HCT116 (cell line): ENCODE measurements at regions not wholly inside any gene's neighbourhood (a gene's known extent, or its start where the extent isn't known, plus 50 kb on each side); places are given as distances from the start of the nearest gene placed in this dataset.

Source experiments
- CBX3 ChIP-seq: IDR thresholded peaks from 2 replicates; pipeline ENCODE4 v1.6.1; 2012; ENCODE audit warnings: low read depth
- POLR2AphosphoS5 ChIP-seq: IDR thresholded peaks from 2 replicates; pipeline ENCODE4 v1.6.1; 2011; ENCODE audit warnings: mild to moderate bottlenecking, low read depth, low read length, moderate library complexity
- RAD21 ChIP-seq: IDR thresholded peaks from 2 replicates; pipeline ENCODE4 v1.6.1; 2012; ENCODE audit warnings: low read depth, mild to moderate bottlenecking
- SIN3A ChIP-seq: IDR thresholded peaks from 2 replicates; pipeline ENCODE4 v1.6.1; 2012; ENCODE audit warnings: low read depth
- YY1 ChIP-seq: IDR thresholded peaks from 2 replicates; pipeline ENCODE4 v1.6.1; 2011; ENCODE audit warnings: low read length, low read depth, moderate library complexity, mild to moderate bottlenecking; ENCODE audit not compliant: insufficient replicate concordance; ENCODE audit errors: extremely low read depth
- TF ChIP-seq, protein P1 (sequence below), 3 experiments: fragments of 200-600 bp in 1 of 3; sonication (generic) in 1 of 3; IDR thresholded peaks in 2 of 3; conservative IDR thresholded peaks in 1 of 3; 2 replicates each; pipeline ENCODE4 v1.5.1; 2012 to 2017; ENCODE audit warnings: low read depth in 2 of 3, low read length in 2 of 3, antibody characterized with exemption in 1 of 3, borderline replicate concordance in 1 of 3, control low read depth in 1 of 3, mild to moderate bottlenecking in 1 of 3, mixed read lengths in 1 of 3, mixed run types in 1 of 3, moderate library complexity in 1 of 3; ENCODE audit not compliant: insufficient read depth in 1 of 3

DNA sequence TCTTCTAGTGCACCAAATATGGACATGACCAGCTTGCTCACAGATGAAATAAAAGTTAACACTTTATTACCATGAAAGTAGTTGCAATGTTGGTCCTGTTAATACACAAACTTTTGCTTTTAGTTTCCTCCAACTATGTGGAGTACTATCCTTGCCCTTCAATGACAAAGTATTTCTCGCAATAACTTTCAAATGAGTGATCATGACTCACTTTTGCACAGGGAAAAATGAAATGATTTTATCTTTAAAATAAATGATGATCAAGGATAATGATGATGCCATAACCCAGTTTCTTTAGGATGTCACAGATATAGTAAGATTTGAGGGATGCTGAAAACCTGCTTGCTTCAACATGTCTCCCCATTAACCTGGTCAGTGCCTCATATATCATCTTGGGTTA lies 254.0 kb upstream of the KITLG start:
- TF ChIP-seq, protein P1, sequence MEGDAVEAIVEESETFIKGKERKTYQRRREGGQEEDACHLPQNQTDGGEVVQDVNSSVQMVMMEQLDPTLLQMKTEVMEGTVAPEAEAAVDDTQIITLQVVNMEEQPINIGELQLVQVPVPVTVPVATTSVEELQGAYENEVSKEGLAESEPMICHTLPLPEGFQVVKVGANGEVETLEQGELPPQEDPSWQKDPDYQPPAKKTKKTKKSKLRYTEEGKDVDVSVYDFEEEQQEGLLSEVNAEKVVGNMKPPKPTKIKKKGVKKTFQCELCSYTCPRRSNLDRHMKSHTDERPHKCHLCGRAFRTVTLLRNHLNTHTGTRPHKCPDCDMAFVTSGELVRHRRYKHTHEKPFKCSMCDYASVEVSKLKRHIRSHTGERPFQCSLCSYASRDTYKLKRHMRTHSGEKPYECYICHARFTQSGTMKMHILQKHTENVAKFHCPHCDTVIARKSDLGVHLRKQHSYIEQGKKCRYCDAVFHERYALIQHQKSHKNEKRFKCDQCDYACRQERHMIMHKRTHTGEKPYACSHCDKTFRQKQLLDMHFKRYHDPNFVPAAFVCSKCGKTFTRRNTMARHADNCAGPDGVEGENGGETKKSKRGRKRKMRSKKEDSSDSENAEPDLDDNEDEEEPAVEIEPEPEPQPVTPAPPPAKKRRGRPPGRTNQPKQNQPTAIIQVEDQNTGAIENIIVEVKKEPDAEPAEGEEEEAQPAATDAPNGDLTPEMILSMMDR (IDR thresholded peaks at IDR 0.05 in 2 of 3, conservative IDR thresholded peaks at IDR 0.05 in 1 of 3; ENCODE audit: borderline replicate concordance in 1 of 3, insufficient read depth in 1 of 3, low read depth in 2 of 3, low read length in 2 of 3): no peak
- TF ChIP-seq SIN3A (no peak), RAD21 (no peak), YY1 (no peak), CBX3 (no peak), POLR2AphosphoS5 (no peak)
